Prostate gland (tissue), 2 donors: ENCODE measurements at regions not wholly inside any gene's neighbourhood (a gene's known extent, or its start where the extent isn't known, plus 50 kb on each side); places are given as distances from the start of the nearest gene placed in this dataset.

ENCODE experiments used
- CTCF ChIP-seq, 4 experiments: fragments of 200-600 bp in 2 of 4; fragments of 450-650 bp in 2 of 4; sonication (generic) in 2 of 4; IDR thresholded peaks; 1 replicate in 3 of 4; 2 replicates in 1 of 4; pipeline ENCODE4 v1.5.1; 2016 to 2019; ENCODE audit warnings: antibody characterized with exemption in 4 of 4, mild to moderate bottlenecking in 2 of 4, moderate library complexity in 2 of 4
- POLR2A ChIP-seq: fragments of 450-650 bp; IDR thresholded peaks from one replicate; pipeline ENCODE4 v1.6.1; 2016; ENCODE audit warnings: antibody characterized with exemption, mild to moderate bottlenecking

- TF ChIP-seq CTCF (IDR thresholded peaks at IDR 0.05) (no peak), POLR2A (no peak)
Measured at GRCh38 chr10:95134490-95134889, 59.5 kb upstream of the ACSM6 start.
